BJ (cell line): ENCODE measurements at regions not wholly inside any gene's neighbourhood (a gene's known extent, or its start where the extent isn't known, plus 50 kb on each side); places are given as distances from the start of the nearest gene placed in this dataset.

ENCODE experiments used
- CTCF ChIA-PET: fragments of 350-600 bp; formaldehyde crosslinking; extraction: SDS; loops from one replicate; lab custom pipeline; 2021; ENCODE audit warnings: antibody characterized with exemption, inconsistent platforms; lab: Yijun Ruan, JAX
- POLR2A ChIA-PET: fragments of 300-600 bp; sonication (Branson Sonifier 250); formaldehyde crosslinking; extraction: SDS; loops from one replicate; lab custom pipeline; 2021; ENCODE audit warnings: antibody characterized with exemption; lab: Charles Lee
- DNase-seq: peaks from one replicate; pipeline ENCODE4 v3.0.0-alpha.2; 2011; ENCODE audit warnings: low read depth
- H3K27me3 ChIP-seq: 2 replicates; pipeline ENCODE4 v1.6.0; 2011; ENCODE audit warnings: low read length; ENCODE audit not compliant: control insufficient read depth, insufficient read depth
- H3K36me3 ChIP-seq: 2 replicates; pipeline ENCODE4 v1.5.1; 2011; ENCODE audit warnings: low read length; ENCODE audit not compliant: control insufficient read depth, insufficient read depth
- H3K4me3 ChIP-seq: 2 replicates; pipeline ENCODE4 v1.5.1; 2011; ENCODE audit warnings: low read depth, mild to moderate bottlenecking, control low read depth, low read length
- CTCF ChIP-seq: IDR thresholded peaks from 2 replicates; pipeline ENCODE4 v1.5.1; 2011; ENCODE audit warnings: low read depth, mild to moderate bottlenecking, control low read depth, inconsistent platforms, low read length, moderate library complexity; ENCODE audit not compliant: insufficient read depth

GRCh38 chr18:43797347-43797746, 520.1 kb upstream of the SYT4 start:
- H3K36me3 ChIP-seq: no peaks in the 10 kb centered on the region

GRCh38 chr18:43800584-43800983, 523.3 kb upstream of the SYT4 start:
- ChIA-PET POLR2A (no interaction called here), CTCF (no interaction called here)
- no peaks in the 10 kb centered on the region for H3K27me3 ChIP-seq
- DNase-seq: no peak
- H3K4me3 ChIP-seq: no peak overlapping the region
- no peak for TF ChIP-seq CTCF
- H3K36me3 ChIP-seq: no peaks in the 10 kb centered on the region

More at GRCh38 chr18:43797347-43797746, 520.1 kb upstream of the SYT4 start:
- ChIA-PET CTCF (no interaction called here), POLR2A (no interaction called here)
- no peak overlapping the region for H3K4me3 ChIP-seq
- no peak for TF ChIP-seq CTCF
- no peak for DNase-seq
- H3K27me3 ChIP-seq: no peaks in the 10 kb centered on the region

- ChIA-PET POLR2A (no interaction called here), CTCF (no interaction called here)
- no peak for TF ChIP-seq CTCF
- no peak for DNase-seq
- H3K4me3 ChIP-seq: no peak overlapping the region
- H3K27me3 ChIP-seq: no peaks in the 10 kb centered on the region
- no peaks in the 10 kb centered on the region for H3K36me3 ChIP-seq
These were observed 528.4 kb upstream of the SYT4 start for GRCh38 chr18:43805646-43806194.

- Histone ChIP-seq H3K27me3 (no peaks in the 10 kb centered on the region), H3K4me3 (no peak overlapping the region), H3K36me3 (no peaks in the 10 kb centered on the region)
- CTCF ChIA-PET: no interaction called here
- DNase-seq: no peak
- no peak for TF ChIP-seq CTCF
- POLR2A ChIA-PET: no interaction called here
These were observed 535.3 kb upstream of the SYT4 start for GRCh38 chr18:43812627-43813026.

- no peak for TF ChIP-seq CTCF
- CTCF ChIA-PET: interaction anchor here (1.2 kb wide), 1 partner anchor 12 kb away, joined by 3 read pairs; no protein-coding TSS in a partner anchor
- H3K36me3 ChIP-seq: no peaks in the 10 kb centered on the region
- POLR2A ChIA-PET: no interaction called here
- no peak overlapping the region for H3K4me3 ChIP-seq
- no peaks in the 10 kb centered on the region for H3K27me3 ChIP-seq
- DNase-seq: no peak
These were observed 542.1 kb upstream of the SYT4 start for GRCh38 chr18:43819397-43819796.
